Stimulated activated naive B cell treated with anti-CD40 and anti-IgM and Interleukin-4, amounts not matched to agents 10 μg/mL and 1 μg/mL and 100 μg/mL, for 72 hours (primary cell): ENCODE measurements at regions not wholly inside any gene's neighbourhood (a gene's known extent, or its start where the extent isn't known, plus 50 kb on each side); places are given as distances from the start of the nearest gene placed in this dataset.

Source experiments
- ATAC-seq, 2 donors: fragments of 150-1000 bp; cut with Tn5 transposase; replicated peaks; 2 replicates each; pipeline ENCODE4 v1.10.0; 2021; ENCODE audit warnings: moderate library complexity in 1 of 2
- DNase-seq: peaks from one replicate; pipeline ENCODE4 v3.0.0; 2021
- H3K27ac Mint-ChIP-seq: one replicate; pipeline ENCODE4 v1.8.0; 2022; ENCODE audit warnings: mild to moderate bottlenecking, mixed read lengths
- H3K27me3 Mint-ChIP-seq, 2 donors: one replicate each; pipeline ENCODE4 v1.8.0; 2022; ENCODE audit warnings: mixed read lengths in 2 of 2
- H3K36me3 Mint-ChIP-seq, 2 donors: one replicate each; pipeline ENCODE4 v1.8.0; 2022; ENCODE audit warnings: mixed read lengths in 2 of 2, mild to moderate bottlenecking in 1 of 2
- H3K4me1 Mint-ChIP-seq, 2 donors: one replicate each; pipeline ENCODE4 v1.8.0; 2022; ENCODE audit warnings: mixed read lengths in 2 of 2, mild to moderate bottlenecking in 1 of 2
- H3K4me3 Mint-ChIP-seq, 2 donors: one replicate each; pipeline ENCODE4 v1.8.0; 2022; ENCODE audit warnings: mild to moderate bottlenecking in 2 of 2, mixed read lengths in 2 of 2, moderate library complexity in 1 of 2
- H3K9me3 Mint-ChIP-seq, 2 donors: one replicate each; pipeline ENCODE4 v1.8.0; 2022; ENCODE audit warnings: mixed read lengths in 2 of 2, mild to moderate bottlenecking in 1 of 2

DNA sequence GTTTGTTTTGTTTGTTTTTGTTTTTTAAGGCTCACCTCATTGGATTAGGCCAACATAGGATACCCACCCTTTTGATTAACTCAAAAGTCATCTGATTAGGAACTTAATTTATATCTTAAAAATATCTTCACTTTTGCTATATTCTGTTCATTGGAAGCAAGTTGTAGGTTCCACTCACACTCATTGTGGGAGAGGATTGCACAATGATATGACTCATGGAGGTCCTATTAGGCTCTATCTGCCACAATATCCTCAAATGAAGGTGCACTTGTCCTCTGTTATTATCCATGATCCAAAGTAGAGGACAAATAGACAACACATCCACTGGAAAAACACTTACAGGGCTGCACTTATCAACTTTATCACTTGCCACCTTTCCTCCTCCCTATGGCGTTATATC, 60.5 kb upstream of the ADAMTS3 start:
- ATAC-seq (no peak), DNase-seq (no peak)
- Mint-ChIP-seq H3K4me3 (no peak overlapping the region), H3K27ac (no peak overlapping the region), H3K4me1 (no peaks in the 10 kb centered on the region), H3K9me3 (peaks cover 0 to under 1% of the 10 kb centered on the region in 2 donors), H3K27me3 (no peaks in the 10 kb centered on the region), H3K36me3 (no peaks in the 10 kb centered on the region)

DNA sequence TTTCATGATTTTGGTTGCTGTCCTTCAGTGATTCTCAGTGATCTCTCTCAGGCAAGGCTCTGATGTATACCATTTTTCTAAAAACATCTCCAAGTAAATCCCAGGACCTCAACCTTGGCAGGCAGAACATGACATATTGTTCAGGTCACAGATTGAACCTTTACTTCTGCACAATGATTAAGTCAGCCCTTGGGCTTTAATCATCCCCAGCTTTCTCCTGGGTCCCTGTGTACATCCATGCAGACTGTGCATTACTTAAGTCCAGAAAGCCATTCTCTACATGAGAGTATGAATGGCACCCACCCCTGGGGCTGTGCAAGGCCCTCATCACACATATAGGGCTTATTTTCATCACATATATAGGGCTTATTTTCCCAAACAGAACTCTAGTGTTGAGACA, 58.7 kb upstream of the ADAMTS3 start:
- Mint-ChIP-seq H3K4me3 (no peak overlapping the region), H3K27ac (no peak overlapping the region), H3K27me3 (no peaks in the 10 kb centered on the region), H3K4me1 (no peaks in the 10 kb centered on the region), H3K36me3 (no peaks in the 10 kb centered on the region), H3K9me3 (peaks cover 0 to 3% of the 10 kb centered on the region in 2 donors)
- DNase-seq, result no peak
- no peak for ATAC-seq
